ENCODE measurements at regions not wholly inside any gene's neighbourhood (a gene's known extent, or its start where the extent isn't known, plus 50 kb on each side); places are given as distances from the start of the nearest gene placed in this dataset.
"Not testable (repeated sequence)": the region's sequence is repeated elsewhere in the genome, so short reads cannot be mapped to it uniquely, and the experiment has no call there.

- Histone ChIP-seq H3K36me3 (ENCODE audit: control insufficient read depth, insufficient read depth, low read length) (no peaks in the 10 kb centered on the region), H3K27me3 (ENCODE audit: control insufficient read depth, insufficient read depth, low read length) (no peaks in the 10 kb centered on the region; the same call in 1 of the 2 replicates), H3K4me3 (ENCODE audit: low read depth, low read length) (no peak overlapping the region)
- TF ChIP-seq CTCF (IDR thresholded peaks at IDR 0.05; ENCODE audit: insufficient read depth, low read depth, low read length): no peak
- ChIA-PET POLR2A (no interaction called here), CTCF (interaction anchor here (0.9 kb wide), 1 partner anchor 119 kb away, joined by 3 read pairs; no protein-coding TSS in a partner anchor)
- no peak for DNase-seq (ENCODE audit: low read depth)
Measured at GRCh38 chr7:13749636-13750035, 239.8 kb downstream of the ETV1 start.

GRCh38 chr7:13751766-13752165 is 237.7 kb downstream of the ETV1 start:
- H3K36me3 ChIP-seq (ENCODE audit: control insufficient read depth, insufficient read depth, low read length): no peaks in the 10 kb centered on the region
- no peak for DNase-seq (ENCODE audit: low read depth)
- CTCF ChIA-PET: no interaction called here

DNA sequence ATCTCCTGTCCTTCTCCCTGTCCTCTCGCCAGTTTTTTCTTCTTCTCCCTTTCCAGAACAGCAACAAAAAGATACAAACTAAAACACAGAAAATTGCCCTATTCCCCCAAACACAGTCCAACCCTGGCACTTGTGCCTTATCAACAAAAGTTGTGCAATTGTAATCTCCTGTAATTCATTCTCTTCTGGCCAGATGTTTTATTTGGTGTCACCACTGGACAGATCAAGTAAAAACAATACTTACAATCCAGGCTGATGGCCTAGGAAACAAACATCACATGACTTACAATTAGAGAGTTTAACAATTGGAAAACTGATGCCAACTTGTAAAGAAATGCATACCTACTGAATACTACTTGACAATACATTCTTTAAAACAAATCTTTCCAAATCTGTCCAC is 231.6 kb downstream of the ETV1 start:
- H3K36me3 ChIP-seq (ENCODE audit: control insufficient read depth, insufficient read depth, low read length): no peaks in the 10 kb centered on the region
- TF ChIP-seq CTCF (IDR thresholded peaks at IDR 0.05; ENCODE audit: insufficient read depth, low read depth, low read length): no peak
- no peaks in the 10 kb centered on the region for H3K27me3 ChIP-seq (ENCODE audit: control insufficient read depth, insufficient read depth, low read length)
- H3K4me3 ChIP-seq (ENCODE audit: low read depth, low read length): no peak overlapping the region
- CTCF ChIA-PET: no interaction called here
- POLR2A ChIA-PET: no interaction called here
- no peak for DNase-seq (ENCODE audit: low read depth)

More at GRCh38 chr7:13751766-13752165, 237.7 kb downstream of the ETV1 start:
- Histone ChIP-seq H3K4me3 (ENCODE audit: low read depth, low read length) (no peak overlapping the region), H3K27me3 (ENCODE audit: control insufficient read depth, insufficient read depth, low read length) (no peaks in the 10 kb centered on the region)
- TF ChIP-seq CTCF (IDR thresholded peaks at IDR 0.05; ENCODE audit: insufficient read depth, low read depth, low read length): no peak
- POLR2A ChIA-PET: no interaction called here

DNA sequence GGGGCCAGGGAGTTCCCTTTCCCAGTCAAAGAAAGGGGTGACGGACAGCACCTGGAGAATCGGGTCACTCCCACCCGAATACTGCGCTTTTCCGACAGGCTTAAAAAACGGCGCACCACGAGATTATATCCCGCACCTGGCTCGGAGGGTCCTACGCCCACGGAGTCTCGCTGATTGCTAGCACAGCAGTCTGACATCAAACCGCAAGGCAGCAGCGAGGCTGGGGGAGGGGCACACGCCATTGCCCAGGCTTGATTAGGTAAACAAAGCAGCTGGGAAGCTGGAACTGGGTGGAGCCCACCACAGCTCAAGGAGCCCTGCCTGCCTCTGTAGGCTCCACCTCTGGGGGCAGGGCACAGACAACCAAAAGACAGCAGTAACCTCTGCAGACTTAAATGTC is 223.6 kb downstream of the ETV1 start:
- H3K4me3 ChIP-seq (ENCODE audit: low read depth, low read length); DNase-seq (ENCODE audit: low read depth); H3K27me3 ChIP-seq (ENCODE audit: control insufficient read depth, insufficient read depth, low read length); H3K36me3 ChIP-seq (ENCODE audit: control insufficient read depth, insufficient read depth, low read length); POLR2A ChIA-PET; CTCF ChIA-PET: not testable (repeated sequence)

DNA sequence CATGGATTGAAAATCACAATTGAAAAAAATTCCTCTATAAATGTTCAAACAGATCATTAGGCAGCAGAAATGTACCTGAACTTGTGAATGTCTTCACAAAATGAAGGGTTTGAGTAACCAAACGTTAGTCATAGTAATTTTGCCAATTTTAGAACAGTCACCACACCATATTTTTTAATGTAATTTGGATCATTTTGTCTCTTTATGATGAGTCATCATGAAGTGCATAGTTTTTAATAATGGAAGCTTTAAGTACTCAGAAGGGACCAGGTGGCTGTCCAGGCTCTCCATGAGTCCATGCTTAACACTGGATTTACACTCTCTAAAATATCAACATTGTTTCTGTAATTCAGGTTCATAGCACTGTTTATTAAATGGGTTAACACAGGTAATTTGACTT is 219.2 kb downstream of the ETV1 start:
- Histone ChIP-seq H3K27me3 (ENCODE audit: control insufficient read depth, insufficient read depth, low read length) (no peaks in the 10 kb centered on the region), H3K36me3 (ENCODE audit: control insufficient read depth, insufficient read depth, low read length) (no peaks in the 10 kb centered on the region), H3K4me3 (ENCODE audit: low read depth, low read length) (no peak overlapping the region)
- TF ChIP-seq CTCF (IDR thresholded peaks at IDR 0.05; ENCODE audit: insufficient read depth, low read depth, low read length): no peak
- no peak for DNase-seq (ENCODE audit: low read depth)
- POLR2A ChIA-PET: no interaction called here
- CTCF ChIA-PET: no interaction called here

DNA sequence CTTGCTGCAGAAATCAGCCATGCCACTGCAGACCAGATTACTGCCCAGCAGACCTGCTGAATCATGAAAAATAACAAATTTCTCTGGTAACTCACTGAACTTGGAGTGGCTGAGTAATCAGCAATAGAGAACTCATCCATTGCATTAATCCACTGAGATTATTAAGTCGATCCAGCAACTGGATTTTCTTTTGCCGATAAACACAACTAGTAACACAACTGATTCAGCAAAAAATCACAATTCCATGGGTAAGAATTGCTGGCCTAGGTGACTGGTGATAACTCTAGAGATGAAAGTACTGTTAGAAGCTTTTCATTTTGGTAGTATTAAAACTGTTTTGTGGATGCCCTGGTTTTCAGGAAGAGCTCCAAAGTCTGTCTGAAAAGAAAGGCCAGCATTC is 214.5 kb downstream of the ETV1 start:
- no peaks in the 10 kb centered on the region for H3K36me3 ChIP-seq (ENCODE audit: control insufficient read depth, insufficient read depth, low read length)

More for the DNA sequence above, 214.5 kb downstream of the ETV1 start:
- Histone ChIP-seq H3K27me3 (ENCODE audit: control insufficient read depth, insufficient read depth, low read length) (no peaks in the 10 kb centered on the region), H3K4me3 (ENCODE audit: low read depth, low read length) (no peak overlapping the region)
- no peak for TF ChIP-seq CTCF (IDR thresholded peaks at IDR 0.05; ENCODE audit: insufficient read depth, low read depth, low read length)
- CTCF ChIA-PET: interaction anchor here (1.2 kb wide), 1 partner anchor 19 kb away, joined by 3 read pairs; no protein-coding TSS in a partner anchor
- no peak for DNase-seq (ENCODE audit: low read depth)
- POLR2A ChIA-PET: no interaction called here

All from BJ (cell line).